GM23338 (cell line): ENCODE measurements at regions not wholly inside any gene's neighbourhood (a gene's known extent, or its start where the extent isn't known, plus 50 kb on each side); places are given as distances from the start of the nearest gene placed in this dataset.

Source experiments
- ATAC-seq: fragments of 200-7000 bp; cut with Tn5 transposase; 3 replicates; pipeline ENCODE4 v1.9.1; 2020
- DNase-seq: peaks from one replicate; pipeline ENCODE4 v3.0.0-alpha.2; 2015; ENCODE audit warnings: low spot score
- H2AFZ ChIP-seq: fragments of 200-600 bp; sonication (generic); 2 replicates; pipeline ENCODE4 v1.8.0; 2016; ENCODE audit warnings: antibody characterized with exemption, mild to moderate bottlenecking, moderate library complexity
- H3F3A ChIP-seq: fragments of 200-600 bp; sonication (generic); replicated peaks from 2 replicates; pipeline ENCODE4 v1.8.0; 2017; ENCODE audit warnings: antibody characterized with exemption, mixed run types, low read depth
- H3K27ac ChIP-seq: fragments of 200-600 bp; sonication (generic); 2 replicates; pipeline ENCODE4 v1.6.1; 2016; ENCODE audit warnings: low read depth
- H3K27me3 ChIP-seq: fragments of 200-600 bp; sonication (generic); 2 replicates; pipeline ENCODE4 v1.8.0; 2016; ENCODE audit warnings: mild to moderate bottlenecking, mixed run types, moderate library complexity; ENCODE audit not compliant: insufficient read depth
- H3K36me3 ChIP-seq: fragments of 200-600 bp; sonication (generic); 2 replicates; pipeline ENCODE4 v1.8.0; 2016; ENCODE audit warnings: mild to moderate bottlenecking; ENCODE audit not compliant: insufficient read depth
- H3K4me1 ChIP-seq: fragments of 200-600 bp; sonication (generic); 2 replicates; pipeline ENCODE4 v1.8.0; 2016; ENCODE audit warnings: mild to moderate bottlenecking, moderate library complexity; ENCODE audit not compliant: insufficient read depth
- H3K4me2 ChIP-seq: fragments of 200-600 bp; sonication (generic); 2 replicates; pipeline ENCODE4 v1.7.1; 2017; ENCODE audit warnings: mixed run types
- H3K4me3 ChIP-seq: fragments of 200-600 bp; sonication (generic); 2 replicates; pipeline ENCODE4 v1.6.1; 2016; ENCODE audit warnings: mixed run types
- H3K79me2 ChIP-seq: fragments of 200-600 bp; sonication (generic); replicated peaks from 2 replicates; pipeline ENCODE4 v1.8.0; 2017; ENCODE audit warnings: mild to moderate bottlenecking; ENCODE audit not compliant: insufficient read depth
- H3K9me2 ChIP-seq: fragments of 200-600 bp; sonication (generic); 2 replicates; pipeline ENCODE4 v1.8.0; 2017; ENCODE audit not compliant: insufficient read depth
- H4K20me1 ChIP-seq: fragments of 200-600 bp; sonication (generic); replicated peaks from 2 replicates; pipeline ENCODE4 v1.8.0; 2017; ENCODE audit warnings: mild to moderate bottlenecking; ENCODE audit not compliant: insufficient read depth
- H3K27ac Mint-ChIP-seq: 2 replicates; pipeline ENCODE4 v1.8.0; 2020; ENCODE audit warnings: inconsistent platforms, mild to moderate bottlenecking, moderate library complexity, mixed read lengths
- H3K27me3 Mint-ChIP-seq: 3 replicates; pipeline ENCODE4 v1.8.0; 2022; ENCODE audit warnings: low read depth, mild to moderate bottlenecking, moderate library complexity, mixed read lengths, inconsistent platforms; ENCODE audit not compliant: insufficient read depth, poor library complexity
- H3K36me3 Mint-ChIP-seq: 3 replicates; pipeline ENCODE4 v1.8.0; 2021; ENCODE audit warnings: low read depth, mild to moderate bottlenecking, inconsistent platforms, moderate library complexity, mixed read lengths
- H3K4me1 Mint-ChIP-seq: 3 replicates; pipeline ENCODE4 v1.8.0; 2020; ENCODE audit warnings: mild to moderate bottlenecking, inconsistent platforms, mixed read lengths
- H3K4me3 Mint-ChIP-seq: 3 replicates; pipeline ENCODE4 v1.8.0; 2021; ENCODE audit warnings: moderate library complexity, mild to moderate bottlenecking, inconsistent platforms, mixed read lengths
- H3K9me3 Mint-ChIP-seq: 3 replicates; pipeline ENCODE4 v1.8.0; 2020; ENCODE audit warnings: moderate library complexity, mild to moderate bottlenecking, inconsistent platforms, mixed read lengths
- ETS1 ChIP-seq: IDR thresholded peaks from 2 replicates; pipeline ENCODE4 v1.6.1; 2016; ENCODE audit warnings: antibody characterized with exemption
- EZH2 ChIP-seq: fragments of 200-600 bp; sonication (generic); IDR thresholded peaks from one replicate; pipeline ENCODE4 v1.8.0; 2017; ENCODE audit warnings: antibody characterized with exemption, mild to moderate bottlenecking, low read depth; ENCODE audit not compliant: unreplicated experiment
- EZH2phosphoT487 ChIP-seq: fragments of 200-600 bp; sonication (generic); IDR thresholded peaks from one replicate; pipeline ENCODE4 v1.8.1; 2018; ENCODE audit warnings: antibody characterized with exemption; ENCODE audit not compliant: unreplicated experiment
- JUNB ChIP-seq: IDR thresholded peaks from one replicate; pipeline ENCODE4 v1.6.1; 2016; ENCODE audit warnings: antibody characterized with exemption; ENCODE audit not compliant: unreplicated experiment
- POLR2AphosphoS5 ChIP-seq: IDR thresholded peaks from 2 replicates; pipeline ENCODE4 v1.6.1; 2016; ENCODE audit warnings: antibody characterized with exemption, low read depth
- REST ChIP-seq: IDR thresholded peaks from one replicate; pipeline ENCODE4 v1.6.1; 2018; ENCODE audit warnings: antibody characterized with exemption; ENCODE audit not compliant: unreplicated experiment
- ZNF114 ChIP-seq: fragments of 250-450 bp; sonication (Bioruptor Pico); IDR thresholded peaks from 2 replicates; pipeline ENCODE4 v1.5.0; 2020; ENCODE audit warnings: mild to moderate bottlenecking, moderate library complexity
- ZNF331 ChIP-seq: fragments of 250-450 bp; sonication (Bioruptor Pico); IDR thresholded peaks from 2 replicates; pipeline ENCODE4 v1.5.0; 2020; ENCODE audit warnings: low read depth, mild to moderate bottlenecking, moderate library complexity
- ZNF462 ChIP-seq: fragments of 250-450 bp; sonication (Bioruptor Pico); IDR thresholded peaks from 2 replicates; pipeline ENCODE4 v1.5.0; 2020; ENCODE audit warnings: mild to moderate bottlenecking, moderate library complexity

- H3K9me3 Mint-ChIP-seq: no peaks in the 10 kb centered on the region
- H3K27ac Mint-ChIP-seq: no peak overlapping the region
- Histone ChIP-seq H3K9me2 (no peaks in the 10 kb centered on the region), H3K4me3 (no peak overlapping the region), H3K4me2 (no peak overlapping the region), H3K36me3 (no peaks in the 10 kb centered on the region), H3K79me2 (no peaks in the 10 kb centered on the region), H3K4me1 (no peaks in the 10 kb centered on the region), H3F3A (no peaks in the 10 kb centered on the region), H4K20me1 (no peaks in the 10 kb centered on the region), H3K27ac (no peak overlapping the region), H3K27me3 (no peaks in the 10 kb centered on the region), H2AFZ (no peak overlapping the region)
- no peak overlapping the region for H3K4me3 Mint-ChIP-seq
- no peak for DNase-seq
- no peaks in the 10 kb centered on the region for H3K27me3 Mint-ChIP-seq
- H3K4me1 Mint-ChIP-seq: no peaks in the 10 kb centered on the region
- ATAC-seq: no peak
- no peaks in the 10 kb centered on the region for H3K36me3 Mint-ChIP-seq
- TF ChIP-seq ZNF462 (no peak), EZH2phosphoT487 (no peak), EZH2 (no peak), JUNB (no peak), ETS1 (no peak), ZNF114 (CRISPR knock-in tag) (no peak), POLR2AphosphoS5 (no peak), ZNF331 (CRISPR knock-in tag) (no peak), REST (no peak)
Observed at GRCh38 chr3:177976866-177977265, 559.4 kb upstream of the KCNMB2 start.
